Breast epithelium (tissue), 3 donors: ENCODE measurements at regions not wholly inside any gene's neighbourhood (a gene's known extent, or its start where the extent isn't known, plus 50 kb on each side); places are given as distances from the start of the nearest gene placed in this dataset.

ENCODE experiments used
- CTCF ChIP-seq, 3 donors: fragments of 450-650 bp; IDR thresholded peaks; one replicate each; pipeline ENCODE4 v1.5.1; 2016 to 2017; ENCODE audit warnings: antibody characterized with exemption in 3 of 3, mild to moderate bottlenecking in 3 of 3, moderate library complexity in 3 of 3
- POLR2A ChIP-seq: fragments of 450-650 bp; IDR thresholded peaks from one replicate; pipeline ENCODE4 v1.6.1; 2016; ENCODE audit warnings: antibody characterized with exemption, mild to moderate bottlenecking, moderate library complexity

- TF ChIP-seq POLR2A (no peak), CTCF (IDR thresholded peaks at IDR 0.05) (no peak)
Measured at GRCh38 chr12:124233041-124233796, 61.7 kb upstream of the RFLNA start.
